GM21447 (cell line): ENCODE measurements at regions not wholly inside any gene's neighbourhood (a gene's known extent, or its start where the extent isn't known, plus 50 kb on each side); places are given as distances from the start of the nearest gene placed in this dataset.

ENCODE experiments used
- ATAC-seq: cut with Tn5 transposase; IDR thresholded peaks from one replicate; pipeline ENCODE4 v1.9.1; 2021; ENCODE audit not compliant: unreplicated experiment

DNA sequence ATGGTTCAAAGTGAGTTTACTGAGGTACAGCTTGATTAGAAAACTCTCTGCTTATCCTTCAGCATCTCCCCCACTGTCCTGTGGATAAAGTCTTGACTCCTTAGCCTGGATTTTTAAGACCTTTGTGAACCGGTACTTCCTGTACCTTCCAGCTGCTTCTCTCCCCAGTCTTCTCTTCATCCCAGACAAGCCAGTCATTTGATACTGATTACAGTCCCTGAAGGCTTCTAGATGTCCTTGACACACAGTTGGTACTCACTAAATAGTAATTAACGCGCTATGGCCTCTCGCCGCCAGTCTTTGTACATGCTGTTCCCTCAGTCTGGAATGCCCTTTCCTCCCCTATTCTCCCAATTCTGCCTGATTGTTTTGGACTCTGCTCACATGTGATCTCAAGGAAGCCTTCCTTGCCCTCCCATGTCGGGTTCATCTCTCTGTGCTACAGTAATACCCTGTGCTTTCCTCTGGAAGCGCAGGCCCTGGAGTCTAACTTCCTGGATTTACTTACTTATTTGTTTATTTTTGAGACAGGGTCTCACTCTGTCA is 50.6 kb upstream of the PTGR2 start:
- ATAC-seq: no peak

DNA sequence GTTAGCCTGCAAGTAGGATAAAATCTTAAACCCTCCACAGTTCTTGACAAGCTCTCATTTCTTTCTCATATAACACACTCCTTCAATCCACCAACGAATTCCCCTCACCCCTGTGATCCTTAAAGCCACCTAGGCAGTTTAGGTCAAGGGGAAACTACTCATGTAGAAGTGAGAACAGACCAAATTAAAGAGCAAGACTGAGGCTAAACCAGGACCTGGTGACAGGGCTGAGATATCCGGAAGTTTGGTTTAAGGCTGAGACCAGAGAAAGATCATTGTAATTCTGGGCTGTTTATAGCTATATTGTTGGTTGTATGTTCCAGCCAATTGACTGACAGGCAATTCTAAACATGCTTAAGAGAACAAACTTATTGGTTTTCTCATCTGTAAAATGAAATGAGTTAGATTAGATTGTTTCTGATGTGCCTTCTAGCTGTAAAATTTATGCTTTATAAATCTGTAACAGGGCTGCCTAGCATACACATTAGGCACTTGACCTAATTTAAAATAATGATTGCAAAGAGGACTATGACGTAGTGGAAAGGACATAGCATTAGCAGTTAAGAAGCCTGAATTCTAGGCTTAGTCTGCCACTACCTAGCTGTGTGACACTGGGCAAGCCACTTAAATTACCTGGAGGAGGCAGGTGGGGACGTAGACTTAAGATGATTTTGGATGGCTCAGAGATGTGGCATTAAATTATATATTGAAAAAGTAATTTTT is 53.9 kb upstream of the PTGR2 start:
- ATAC-seq: no peak

DNA sequence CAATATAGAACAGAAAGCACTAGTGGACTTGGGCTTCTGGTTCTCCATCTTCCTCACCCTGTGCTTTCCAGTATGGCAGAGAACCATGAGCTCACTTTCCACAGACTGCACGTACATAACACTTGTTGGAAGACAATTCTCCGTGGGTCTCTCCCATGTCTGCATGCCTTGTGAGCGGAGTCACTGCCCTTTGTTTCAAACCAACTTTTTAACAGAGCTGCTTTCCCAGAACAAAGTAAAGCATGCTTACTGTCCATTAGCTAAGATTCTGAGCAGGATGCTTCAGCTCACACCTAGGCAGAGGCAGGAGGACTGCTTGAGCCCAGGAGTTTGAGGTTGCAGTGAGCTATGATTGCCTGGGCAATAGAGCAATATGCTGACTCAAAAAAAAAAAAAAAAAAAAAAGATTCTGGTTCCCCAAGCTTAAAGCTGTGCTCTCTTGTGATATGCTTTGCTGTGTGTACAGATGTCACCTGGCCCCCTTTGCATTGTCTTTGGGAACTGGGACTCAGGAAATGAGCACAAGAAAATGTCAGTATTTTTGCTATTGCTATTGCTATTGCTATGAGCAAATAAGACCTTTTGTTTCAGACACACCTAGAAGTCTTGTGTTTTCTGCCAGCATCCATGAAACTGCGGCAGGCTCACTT is 54.6 kb upstream of the PTGR2 start:
- ATAC-seq: no peak

- ATAC-seq: no peak
Measured at GRCh38 chr14:73796415-73796814, 55.2 kb upstream of the PTGR2 start.

GRCh38 chr14:73795974-73796373 is 55.7 kb upstream of the PTGR2 start:
- ATAC-seq: no peak

DNA sequence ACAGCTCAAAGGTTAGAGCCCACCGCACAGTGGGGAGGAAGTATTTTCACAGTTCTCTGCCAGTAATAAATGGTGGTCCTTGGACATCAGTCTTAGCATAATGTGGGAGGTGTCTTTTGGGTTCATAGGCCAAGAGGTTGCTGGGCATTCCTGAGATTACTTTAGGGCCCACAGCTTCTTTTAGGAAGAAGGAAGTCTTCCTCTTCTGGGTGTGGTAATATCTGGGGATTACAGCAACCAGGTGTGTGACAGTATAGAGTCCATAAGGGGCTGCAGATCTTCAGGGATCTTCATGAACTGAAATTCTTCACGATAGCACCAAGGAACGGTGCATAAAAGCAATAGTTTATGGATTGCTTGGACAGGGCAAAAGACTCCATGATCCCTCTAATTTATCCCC is 56.2 kb upstream of the PTGR2 start:
- no peak for ATAC-seq

- no peak for ATAC-seq
Measured at GRCh38 chr14:73794146-73794545, 57.5 kb upstream of the PTGR2 start.

DNA sequence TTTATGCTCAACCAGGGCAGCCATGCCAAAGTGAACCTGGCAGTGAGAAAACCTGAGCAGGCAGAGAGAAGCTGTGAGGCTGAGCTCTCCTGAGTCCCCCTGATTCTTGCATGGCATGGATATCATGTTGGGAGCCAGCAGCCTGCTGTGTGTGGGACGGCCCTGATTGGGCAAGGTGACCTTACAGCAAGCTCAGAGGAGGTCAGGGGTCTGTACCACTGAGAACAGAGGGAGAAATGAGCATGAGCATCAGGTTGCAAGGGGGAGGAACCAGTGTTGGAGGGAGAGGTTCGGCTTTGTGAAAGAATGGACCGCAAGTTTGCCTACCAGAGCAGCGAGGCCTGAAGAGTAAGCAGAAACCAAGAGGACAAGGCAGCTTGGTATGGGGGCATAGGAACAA is 59.1 kb upstream of the PTGR2 start:
- ATAC-seq: no peak

GRCh38 chr14:73789989-73790581 is 61.5 kb upstream of the PTGR2 start:
- no peak for ATAC-seq

- ATAC-seq: no peak
Measured at GRCh38 chr14:73788701-73789551, 62.7 kb upstream of the PTGR2 start.

- ATAC-seq: no peak
Measured at GRCh38 chr14:73788317-73788598, 63.4 kb upstream of the PTGR2 start.

DNA sequence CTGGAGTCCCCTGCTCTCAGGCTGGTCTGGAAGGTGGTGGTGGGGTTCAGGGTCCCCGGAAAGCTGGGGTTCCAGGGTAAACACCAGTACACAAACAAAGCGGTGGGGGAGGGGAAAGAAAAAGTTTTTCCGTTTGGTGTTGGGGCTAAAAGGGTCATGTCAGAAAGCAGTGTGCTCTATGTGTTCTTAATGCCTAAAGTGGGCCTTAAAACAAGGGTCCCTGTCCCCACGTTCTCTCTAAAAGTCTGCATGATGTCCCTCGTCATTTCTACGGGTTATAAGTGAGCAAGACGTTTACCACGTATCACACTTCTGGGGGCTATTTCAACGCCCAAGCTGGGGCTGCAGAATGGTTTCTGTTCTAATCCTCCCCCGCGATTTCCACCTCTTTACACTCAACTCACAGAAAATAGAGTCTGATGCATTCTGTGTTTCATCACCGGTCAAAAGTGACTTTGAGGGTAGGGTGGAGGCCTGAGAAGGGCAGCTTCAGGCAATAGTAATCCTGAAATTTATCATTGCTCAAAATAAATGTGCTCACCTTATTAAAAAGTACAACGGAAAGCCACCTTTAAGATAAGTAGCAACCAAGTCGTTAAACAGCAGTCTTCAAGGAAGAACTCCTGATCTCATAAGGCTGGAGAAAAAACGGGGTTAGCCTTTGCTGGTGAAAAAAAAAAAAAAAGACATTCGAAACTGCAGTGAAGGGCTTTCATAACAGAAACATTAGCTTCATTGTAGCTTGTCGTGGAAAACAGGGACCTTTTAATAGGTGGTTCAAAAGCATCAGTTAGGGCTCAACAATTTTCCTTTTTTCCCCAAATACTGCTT is 63.9 kb upstream of the PTGR2 start:
- ATAC-seq: no peak

DNA sequence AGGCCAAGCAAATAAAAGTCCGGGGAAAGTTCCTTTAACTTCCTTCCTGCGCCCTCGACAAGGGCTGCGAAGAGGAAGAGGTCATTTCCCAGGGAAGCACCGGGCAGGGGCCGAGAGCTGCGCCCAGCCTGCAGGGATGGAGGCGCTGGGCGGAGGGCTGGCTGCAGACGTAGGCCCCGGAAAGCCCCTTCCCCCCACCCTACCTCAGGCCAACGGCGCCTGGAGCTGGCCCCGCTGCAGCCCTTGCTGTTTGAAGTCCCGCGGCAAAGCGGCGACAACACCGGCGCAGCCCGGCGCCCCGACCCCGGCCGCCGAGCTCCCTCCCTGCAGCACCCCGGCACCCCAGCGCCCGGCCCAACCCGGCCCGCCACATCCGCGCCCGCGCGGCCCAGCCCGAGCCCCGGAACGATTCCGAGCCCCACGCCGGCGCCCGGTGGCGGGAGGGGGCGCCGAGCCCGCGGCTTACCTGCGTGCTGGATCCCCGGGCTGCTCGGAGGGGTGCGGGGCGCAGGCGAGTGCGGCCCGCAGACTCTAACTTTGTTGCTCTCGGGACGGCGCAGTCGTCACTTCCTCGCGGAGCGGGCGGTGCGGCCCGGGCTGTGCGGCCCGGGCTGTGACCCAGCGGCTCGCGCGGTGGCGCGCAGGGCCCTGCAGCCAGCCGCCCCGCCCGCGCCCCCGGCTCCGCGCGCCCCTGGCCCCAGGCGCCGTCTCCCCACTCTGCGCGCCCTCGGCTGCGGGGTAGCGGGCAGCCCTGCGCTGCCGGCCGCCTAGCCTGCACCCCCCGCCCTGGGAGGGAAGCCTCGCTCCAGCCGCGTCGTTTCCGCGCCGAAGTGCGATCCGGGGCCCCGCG is 64.8 kb upstream of the PTGR2 start:
- ATAC-seq: peak; percentile 35

DNA sequence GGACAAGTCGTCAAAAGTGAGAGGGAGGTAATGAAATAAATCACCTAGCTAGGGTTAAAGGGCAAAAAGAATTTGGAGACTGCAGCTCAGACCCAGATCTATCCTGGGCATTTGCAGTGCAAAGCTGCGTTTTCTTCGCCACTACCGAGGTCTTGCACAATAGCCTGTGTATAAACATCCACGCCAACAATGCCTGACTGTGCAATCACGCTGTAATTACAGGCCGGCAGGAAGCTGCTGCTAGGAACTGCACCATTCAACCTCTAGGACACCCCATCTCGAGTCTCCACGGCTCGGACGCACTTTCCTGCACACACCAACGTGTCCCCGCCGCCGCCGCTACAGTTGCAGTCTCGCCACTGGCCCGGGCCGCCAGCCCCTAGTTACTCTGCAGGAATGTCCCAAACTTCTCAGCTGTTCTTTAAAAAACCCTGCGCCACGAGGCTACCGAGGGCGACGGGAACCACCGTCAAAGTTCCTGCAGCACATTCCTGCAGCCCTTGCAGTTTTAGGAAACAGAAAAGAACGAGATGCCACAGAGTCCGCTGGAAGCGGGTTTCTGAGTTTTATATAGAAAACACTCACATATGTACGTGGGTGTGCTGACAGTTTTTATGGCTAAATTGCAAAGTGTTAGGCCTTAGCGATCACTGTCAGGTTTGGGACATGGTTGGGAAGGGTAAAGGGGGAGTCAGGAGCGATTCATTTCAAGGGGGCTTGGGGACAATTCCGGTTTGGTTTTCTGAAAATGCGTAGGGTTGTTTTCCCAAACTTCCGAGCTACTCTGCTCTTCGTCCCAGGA is 65.6 kb upstream of the PTGR2 start:
- ATAC-seq: peak; percentile 30

GRCh38 chr14:73785336-73785833 is 66.2 kb upstream of the PTGR2 start:
- ATAC-seq: no peak

GRCh38 chr14:73784988-73785313 is 66.7 kb upstream of the PTGR2 start:
- ATAC-seq: no peak

GRCh38 chr14:73784181-73784987 is 67.2 kb upstream of the PTGR2 start:
- ATAC-seq: no peak

DNA sequence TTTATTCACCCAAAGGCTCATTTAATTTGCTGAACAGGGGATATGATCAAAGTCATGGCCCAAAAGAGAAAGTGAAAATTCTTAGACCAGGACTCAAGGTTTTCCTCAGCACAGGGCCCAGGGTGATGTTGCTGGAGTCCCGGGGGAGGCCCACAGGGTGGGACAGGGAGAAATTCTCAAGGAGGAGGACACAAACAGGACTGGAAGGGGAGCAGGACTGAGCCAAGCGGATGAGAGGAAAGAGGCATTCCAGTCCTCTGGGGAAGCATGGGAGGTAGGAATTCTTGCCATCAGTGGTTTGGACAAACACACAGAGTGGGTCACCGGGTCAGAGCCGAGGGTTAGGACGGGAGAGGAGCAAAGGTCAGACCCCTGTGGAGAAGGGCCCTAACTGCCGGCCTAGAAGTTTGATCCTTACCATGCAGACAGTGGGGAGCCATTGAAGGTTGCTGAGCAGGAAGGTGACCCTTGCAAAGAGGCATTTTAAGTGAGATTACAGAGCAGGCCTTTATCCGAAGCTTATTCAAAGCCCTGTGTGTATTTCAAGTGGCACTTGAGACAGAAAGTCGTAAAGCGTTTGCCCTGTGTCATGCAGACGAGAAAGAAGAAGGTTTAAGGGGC is 68.4 kb upstream of the PTGR2 start:
- ATAC-seq: no peak
